ENCODE measurements at regions not wholly inside any gene's neighbourhood (a gene's known extent, or its start where the extent isn't known, plus 50 kb on each side); places are given as distances from the start of the nearest gene placed in this dataset.
"Not testable (repeated sequence)": the region's sequence is repeated elsewhere in the genome, so short reads cannot be mapped to it uniquely, and the experiment has no call there.

DNA sequence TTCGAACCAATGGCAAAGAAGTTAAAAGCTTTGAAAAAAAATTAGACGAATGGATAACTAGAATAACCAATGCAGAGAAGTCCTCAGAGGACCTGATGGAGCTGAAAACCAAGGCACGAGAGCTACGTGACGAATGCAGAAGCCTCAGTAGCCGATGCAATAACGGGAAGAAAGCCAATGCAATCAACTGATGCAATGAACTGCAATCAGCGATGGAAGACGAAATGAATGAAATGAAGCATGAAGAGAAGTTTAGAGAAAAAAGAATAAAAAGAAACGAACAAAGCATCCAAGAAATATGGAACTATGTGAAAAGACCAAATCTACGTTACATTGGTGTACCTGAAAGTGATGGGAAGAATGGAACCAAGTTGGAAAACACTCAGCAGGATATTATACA is 52.6 kb upstream of the MRPS30 start:
- H3K36me3 ChIP-seq; H3K9ac ChIP-seq; H3K4me2 ChIP-seq; H3K4me3 ChIP-seq; H3K9me3 ChIP-seq (replicated peaks in 1 of 11); H4K20me1 ChIP-seq; H3K4me1 ChIP-seq; H3K27ac ChIP-seq; H3K27me3 ChIP-seq: not testable (repeated sequence)

DNA sequence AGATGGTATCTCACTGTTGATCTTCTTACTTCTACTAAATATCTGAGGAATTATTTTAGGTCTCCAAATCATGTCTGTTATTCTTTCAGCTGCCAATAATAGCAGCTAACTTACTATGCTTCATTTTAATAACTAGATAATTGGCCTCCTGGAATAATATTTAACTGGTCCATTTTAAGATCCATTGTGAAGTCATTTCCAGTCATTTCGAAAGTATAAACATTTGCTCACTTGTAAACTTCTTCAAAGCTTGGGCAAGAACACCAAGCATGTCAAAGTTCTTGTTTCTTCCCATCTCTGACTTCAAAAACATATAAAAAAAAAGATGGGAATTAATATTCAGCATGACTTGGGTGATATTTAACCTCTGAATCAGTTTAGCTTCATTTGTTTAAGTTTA is 61.4 kb upstream of the MRPS30 start:
- no peak overlapping the region for H3K9ac ChIP-seq
- H3K4me2 ChIP-seq: no peak overlapping the region
- no peaks in the 10 kb centered on the region for H3K4me1 ChIP-seq
- H3K27ac ChIP-seq: no peak overlapping the region
- no peaks in the 10 kb centered on the region for H3K9me3 ChIP-seq (replicated peaks in 1 of 11)
- no peak for TF ChIP-seq Cebpa-rat (IDR thresholded peaks at IDR 0.05)
- no peak overlapping the region for H3K4me3 ChIP-seq
- no peaks in the 10 kb centered on the region for H3K36me3 ChIP-seq
- H3K27me3 ChIP-seq: no peaks in the 10 kb centered on the region
- H4K20me1 ChIP-seq: no peaks in the 10 kb centered on the region

DNA sequence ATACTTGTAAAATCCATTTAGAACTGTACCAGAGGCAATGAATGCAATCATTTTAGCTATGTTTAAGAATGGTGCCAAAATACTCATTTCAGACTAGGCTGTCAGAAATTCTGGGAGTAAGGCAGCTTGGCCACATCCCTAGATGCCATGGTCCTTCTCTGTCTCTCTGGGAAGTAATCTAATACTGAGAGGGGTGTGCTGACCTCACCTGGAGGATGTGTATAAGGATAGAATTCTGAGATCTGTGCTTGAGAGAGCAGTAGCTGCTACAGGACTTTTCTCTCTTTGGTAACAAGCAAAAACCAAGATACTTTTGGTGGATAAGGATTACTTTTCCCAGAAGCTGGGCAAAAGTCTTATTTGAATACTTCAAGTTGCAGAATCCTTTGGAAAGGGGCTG is 68.1 kb upstream of the MRPS30 start:
- Histone ChIP-seq H3K9me3 (replicated peaks in 1 of 11) (no peaks in the 10 kb centered on the region), H3K27ac (no peak overlapping the region), H3K4me2 (no peak overlapping the region), H3K4me3 (no peak overlapping the region), H3K27me3 (no peaks in the 10 kb centered on the region), H3K36me3 (no peaks in the 10 kb centered on the region), H3K9ac (no peak overlapping the region), H3K4me1 (no peaks in the 10 kb centered on the region), H4K20me1 (no peaks in the 10 kb centered on the region)
- TF ChIP-seq Cebpa-rat (IDR thresholded peaks at IDR 0.05): no peak

DNA sequence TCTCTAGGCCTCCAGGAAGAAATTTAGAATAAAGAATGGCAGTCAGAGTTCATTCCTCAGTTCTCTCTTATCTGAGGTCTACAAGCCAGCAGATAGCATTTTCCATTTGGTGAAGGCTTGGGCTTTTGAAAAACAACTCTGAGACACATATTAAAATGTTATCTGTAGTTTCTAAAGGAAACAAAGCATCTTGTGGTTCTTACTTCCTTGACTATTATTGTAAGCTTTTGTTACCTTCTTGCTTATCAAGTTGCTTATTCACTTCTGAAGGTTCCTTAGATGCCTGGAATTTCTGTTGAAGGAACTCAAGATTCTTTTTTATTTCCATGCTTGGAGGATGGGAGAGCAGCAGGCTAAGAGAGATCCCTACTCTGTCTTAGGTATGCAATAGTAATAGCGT is 79.2 kb upstream of the MRPS30 start:
- H3K36me3 ChIP-seq: no peaks in the 10 kb centered on the region
- no peak overlapping the region for H3K4me3 ChIP-seq
- no peak overlapping the region for H3K4me2 ChIP-seq
- no peaks in the 10 kb centered on the region for H4K20me1 ChIP-seq
- H3K27me3 ChIP-seq: no peaks in the 10 kb centered on the region
- no peaks in the 10 kb centered on the region for H3K4me1 ChIP-seq
- TF ChIP-seq Cebpa-rat (IDR thresholded peaks at IDR 0.05): no peak
- H3K9me3 ChIP-seq (replicated peaks in 1 of 11): peaks cover 0 to 4% (median 0%) of the 10 kb centered on the region in 11 experiments; a peak in 1 of 22 replicates
- H3K27ac ChIP-seq: no peak overlapping the region
- no peak overlapping the region for H3K9ac ChIP-seq

DNA sequence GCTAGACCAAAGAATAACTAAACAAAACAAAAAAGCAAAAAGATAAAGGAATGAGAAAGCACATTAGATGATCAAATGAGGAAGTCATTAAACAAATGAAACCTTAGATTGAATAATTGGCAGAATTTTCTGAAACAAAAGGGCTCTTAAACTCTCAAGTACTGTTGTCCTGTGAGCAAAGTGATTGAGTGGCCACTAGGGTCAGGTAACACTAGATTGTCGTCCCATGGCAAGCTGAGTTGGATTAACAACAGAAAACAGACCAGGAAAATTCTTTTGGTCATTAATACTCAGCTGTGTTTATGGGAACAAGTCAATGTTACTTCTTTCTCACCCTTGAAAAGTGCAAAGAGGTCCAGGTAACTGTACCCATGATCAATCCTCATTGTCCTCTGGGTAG is 81.6 kb upstream of the MRPS30 start:
- Histone ChIP-seq H4K20me1 (no peaks in the 10 kb centered on the region), H3K4me1 (no peaks in the 10 kb centered on the region), H3K4me2 (no peak overlapping the region), H3K4me3 (no peak overlapping the region), H3K27ac (no peak overlapping the region), H3K27me3 (no peaks in the 10 kb centered on the region), H3K36me3 (no peaks in the 10 kb centered on the region), H3K9ac (no peak overlapping the region), H3K9me3 (replicated peaks in 1 of 11) (peaks cover 0 to under 1% (median 0%) of the 10 kb centered on the region in 11 experiments; a peak in 1 of 22 replicates)
- no peak for TF ChIP-seq Cebpa-rat (IDR thresholded peaks at IDR 0.05)

DNA sequence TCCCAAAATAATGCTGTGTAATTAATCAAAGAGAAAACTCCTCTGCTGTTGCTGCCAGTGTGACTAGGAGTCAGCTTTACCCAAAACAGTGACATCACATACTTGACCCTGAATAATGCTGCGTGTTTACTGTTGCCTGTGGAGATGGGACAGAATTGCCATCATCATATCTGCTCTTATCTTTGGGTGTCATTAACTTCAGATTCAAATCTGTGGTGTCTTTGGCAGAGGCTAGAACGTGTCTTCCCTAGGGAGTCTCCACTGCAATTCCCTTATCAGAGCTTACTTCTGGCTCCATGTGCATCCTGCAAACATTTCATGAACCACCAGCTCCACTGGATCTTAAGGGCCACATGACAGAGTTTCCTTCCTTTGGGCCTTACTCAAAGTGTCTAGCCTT is 88.9 kb upstream of the MRPS30 start:
- H3K4me3 ChIP-seq: no peak overlapping the region
- H3K9me3 ChIP-seq (replicated peaks in 1 of 11): no peaks in the 10 kb centered on the region
- H3K27me3 ChIP-seq: no peaks in the 10 kb centered on the region
- no peak overlapping the region for H3K9ac ChIP-seq
- H3K4me2 ChIP-seq: no peak overlapping the region
- no peaks in the 10 kb centered on the region for H3K4me1 ChIP-seq
- no peak for TF ChIP-seq Cebpa-rat (IDR thresholded peaks at IDR 0.05)
- H3K36me3 ChIP-seq: no peaks in the 10 kb centered on the region
- H3K27ac ChIP-seq: no peak overlapping the region
- no peaks in the 10 kb centered on the region for H4K20me1 ChIP-seq

DNA sequence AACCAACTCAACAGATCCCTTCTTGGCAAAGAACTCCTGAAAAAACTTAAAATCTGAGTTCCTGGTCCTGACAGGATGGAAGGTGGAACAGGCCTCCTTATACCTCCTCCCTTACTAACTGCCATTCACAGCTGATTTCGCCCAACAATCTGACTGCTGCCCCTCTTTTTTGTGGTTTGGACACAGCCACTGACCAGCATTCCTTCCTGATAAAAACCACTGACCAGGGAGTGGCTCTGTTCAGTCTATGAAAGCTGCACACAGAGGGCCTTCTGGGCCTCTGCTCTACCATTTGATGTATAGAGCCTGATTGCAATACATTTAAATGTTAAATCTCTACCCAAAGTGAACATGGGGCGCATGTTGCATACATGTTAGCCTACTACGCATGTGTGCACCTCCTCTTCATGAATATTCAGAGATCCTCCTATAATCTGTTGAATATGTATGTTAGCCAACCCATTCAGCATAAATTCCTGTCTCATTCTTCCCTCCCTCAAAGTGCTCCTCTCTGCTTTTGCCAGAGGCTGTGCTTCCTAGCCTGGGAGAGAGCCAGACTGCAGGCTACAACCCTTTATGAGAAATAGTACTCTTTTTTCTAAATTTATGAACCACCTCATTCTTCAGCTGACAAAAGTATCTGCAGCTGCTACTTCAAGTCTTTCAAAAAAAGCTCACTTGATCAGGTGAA is 93.7 kb upstream of the MRPS30 start:
- Histone ChIP-seq H3K36me3 (no peaks in the 10 kb centered on the region), H3K27ac (no peak overlapping the region), H3K27me3 (no peaks in the 10 kb centered on the region)

DNA sequence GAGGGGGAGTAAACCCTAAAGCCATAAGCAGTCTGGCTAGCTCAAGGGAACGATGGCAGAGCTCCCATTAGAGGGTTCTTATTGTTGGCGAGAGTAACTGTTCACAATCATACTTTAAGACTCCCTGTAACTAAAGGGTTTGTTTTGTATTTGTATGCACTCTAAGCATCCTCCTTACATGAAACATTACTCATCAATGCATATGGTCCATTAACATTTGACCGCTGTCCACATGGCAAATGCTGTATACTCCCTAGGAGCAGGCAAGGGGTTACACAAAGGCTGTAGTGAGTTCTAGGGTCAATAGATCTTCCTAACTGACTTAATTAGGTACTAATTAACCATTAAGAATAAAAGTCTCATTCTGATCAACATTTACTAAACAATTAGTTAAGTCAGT is 95.3 kb upstream of the MRPS30 start:
- no peaks in the 10 kb centered on the region for H3K9me3 ChIP-seq (replicated peaks in 1 of 11)
- H3K4me1 ChIP-seq: no peaks in the 10 kb centered on the region
- H4K20me1 ChIP-seq: no peaks in the 10 kb centered on the region
- H3K27ac ChIP-seq: no peak overlapping the region
- H3K36me3 ChIP-seq: no peaks in the 10 kb centered on the region
- no peak for TF ChIP-seq Cebpa-rat (IDR thresholded peaks at IDR 0.05)
- H3K4me2 ChIP-seq: no peak overlapping the region
- no peak overlapping the region for H3K4me3 ChIP-seq
- no peaks in the 10 kb centered on the region for H3K27me3 ChIP-seq
- H3K9ac ChIP-seq: no peak overlapping the region

More for the DNA sequence above, 93.7 kb upstream of the MRPS30 start:
- H3K9me3 ChIP-seq (replicated peaks in 1 of 11): no peaks in the 10 kb centered on the region
- no peak overlapping the region for H3K4me3 ChIP-seq
- no peaks in the 10 kb centered on the region for H4K20me1 ChIP-seq
- H3K9ac ChIP-seq: no peak overlapping the region
- TF ChIP-seq Cebpa-rat (IDR thresholded peaks at IDR 0.05): no peak
- no peaks in the 10 kb centered on the region for H3K4me1 ChIP-seq
- no peak overlapping the region for H3K4me2 ChIP-seq

DNA sequence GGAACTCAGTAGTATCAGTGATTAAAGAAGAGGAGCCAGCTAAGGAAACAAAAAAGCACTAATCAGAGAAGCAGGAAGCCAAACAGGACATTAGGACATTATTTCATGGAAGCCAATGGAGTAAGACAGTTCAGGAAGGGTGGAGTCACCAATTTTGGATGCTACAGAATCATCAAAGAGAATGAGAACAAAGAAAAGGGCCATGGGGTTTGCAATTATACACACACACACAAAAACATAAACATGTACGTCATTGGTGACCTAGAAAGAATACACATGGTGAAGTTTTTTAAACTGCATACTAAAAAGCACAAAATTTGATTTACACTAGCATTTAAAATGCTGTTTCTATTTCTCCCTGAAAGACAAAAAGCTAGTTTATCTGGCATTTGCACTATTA is 96.8 kb upstream of the MRPS30 start:
- Histone ChIP-seq H3K4me3 (no peak overlapping the region), H3K36me3 (no peaks in the 10 kb centered on the region), H3K9ac (no peak overlapping the region), H3K27ac (no peak overlapping the region), H3K27me3 (no peaks in the 10 kb centered on the region), H4K20me1 (no peaks in the 10 kb centered on the region), H3K4me1 (no peaks in the 10 kb centered on the region), H3K9me3 (replicated peaks in 1 of 11) (no peaks in the 10 kb centered on the region), H3K4me2 (no peak overlapping the region)
- no peak for TF ChIP-seq Cebpa-rat (IDR thresholded peaks at IDR 0.05)

DNA sequence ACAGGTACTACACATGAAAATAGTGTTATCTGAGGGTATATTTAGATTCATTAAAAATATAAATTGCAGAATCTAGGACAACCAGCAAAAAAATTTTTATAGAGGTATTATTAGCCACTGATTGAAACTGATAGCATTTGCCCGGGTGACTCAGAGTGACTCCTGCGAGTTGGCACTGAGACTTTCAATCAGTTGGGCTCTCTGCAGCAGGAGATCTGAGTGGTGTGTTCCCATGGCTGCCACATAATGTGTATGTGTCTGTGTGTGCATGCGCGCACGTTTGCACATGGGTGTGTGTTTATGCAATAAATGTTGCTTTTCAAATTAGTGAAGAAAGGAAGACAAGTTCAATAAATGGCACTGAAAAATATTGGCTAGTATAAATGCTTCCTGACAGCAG is 100.1 kb upstream of the MRPS30 start:
- no peaks in the 10 kb centered on the region for H3K4me1 ChIP-seq
- no peak overlapping the region for H3K4me3 ChIP-seq
- H3K27ac ChIP-seq: no peak overlapping the region
- H3K9ac ChIP-seq: no peak overlapping the region
- no peak for TF ChIP-seq Cebpa-rat (IDR thresholded peaks at IDR 0.05)
- no peaks in the 10 kb centered on the region for H3K27me3 ChIP-seq
- no peaks in the 10 kb centered on the region for H3K36me3 ChIP-seq
- no peaks in the 10 kb centered on the region for H4K20me1 ChIP-seq
- no peak overlapping the region for H3K4me2 ChIP-seq
- no peaks in the 10 kb centered on the region for H3K9me3 ChIP-seq (replicated peaks in 1 of 11)

Measured in BLaER1 treated with 17β-estradiol and CSF1 and Interleukin-3, amounts not matched to agents 10 nM and 100 nM (cell line).